ENCODE measurements at regions not wholly inside any gene's neighbourhood (a gene's known extent, or its start where the extent isn't known, plus 50 kb on each side); places are given as distances from the start of the nearest gene placed in this dataset.

- H3K4me1 ChIP-seq: peaks cover 8% of the 10 kb centered on the region
- no peaks in the 10 kb centered on the region for H3K27me3 ChIP-seq
- TF ChIP-seq CTCF (IDR thresholded peaks at IDR 0.05) (no peak), EZH2phosphoT487 (IDR thresholded peaks at IDR 0.05) (no peak), EZH2 (IDR thresholded peaks at IDR 0.05) (no peak)
- H3K36me3 ChIP-seq: no peaks in the 10 kb centered on the region
- no peak overlapping the region for H3K4me3 ChIP-seq
- no peaks in the 10 kb centered on the region for H3K9me3 ChIP-seq (ENCODE audit: low read depth)
- peaks cover 16% of the 10 kb centered on the region for H3K9me3 Mint-ChIP-seq
- H3K9ac ChIP-seq: no peak overlapping the region
- no peaks in the 10 kb centered on the region for H3K27me3 Mint-ChIP-seq (ENCODE audit: insufficient read depth, low read depth)
- no peak overlapping the region for H3K4me2 ChIP-seq
- H3F3A ChIP-seq (ENCODE audit: low read depth): peaks cover 3% of the 10 kb centered on the region
- no peaks in the 10 kb centered on the region for H3K79me2 ChIP-seq (ENCODE audit: low read depth)
- H3K4me1 Mint-ChIP-seq: peaks cover 8% of the 10 kb centered on the region
- no peak for DNase-seq (ENCODE audit: low spot score)
- H3K27ac ChIP-seq: no peak overlapping the region
- no peak overlapping the region for H2AFZ ChIP-seq (replicated peaks)
- no peak overlapping the region for H3K27ac Mint-ChIP-seq
- no peaks in the 10 kb centered on the region for H3K36me3 Mint-ChIP-seq
- H3K4me3 Mint-ChIP-seq: no peak overlapping the region
- no peaks in the 10 kb centered on the region for H4K20me1 ChIP-seq (ENCODE audit: low read depth)
Measured at GRCh38 chr2:9083287-9083686, 79.8 kb upstream of the MBOAT2 start.

GRCh38 chr2:9082158-9082557 is 78.7 kb upstream of the MBOAT2 start:
- Histone ChIP-seq H2AFZ (replicated peaks) (no peak overlapping the region), H3K79me2 (ENCODE audit: low read depth) (no peaks in the 10 kb centered on the region), H3K27me3 (no peaks in the 10 kb centered on the region), H4K20me1 (ENCODE audit: low read depth) (no peaks in the 10 kb centered on the region), H3K4me3 (no peak overlapping the region), H3K9ac (no peak overlapping the region), H3K27ac (no peak overlapping the region), H3K9me3 (ENCODE audit: low read depth) (no peaks in the 10 kb centered on the region), H3F3A (ENCODE audit: low read depth) (peaks cover 2% of the 10 kb centered on the region), H3K4me1 (peaks cover 5% of the 10 kb centered on the region), H3K36me3 (no peaks in the 10 kb centered on the region), H3K4me2 (no peak overlapping the region)
- Mint-ChIP-seq H3K27ac (no peak overlapping the region), H3K36me3 (no peaks in the 10 kb centered on the region), H3K4me1 (peaks cover 6% of the 10 kb centered on the region), H3K4me3 (no peak overlapping the region), H3K27me3 (ENCODE audit: insufficient read depth, low read depth) (no peaks in the 10 kb centered on the region), H3K9me3 (peaks cover 16% of the 10 kb centered on the region)
- no peak for DNase-seq (ENCODE audit: low spot score)
- TF ChIP-seq CTCF (IDR thresholded peaks at IDR 0.05) (no peak), EZH2phosphoT487 (IDR thresholded peaks at IDR 0.05) (no peak), EZH2 (IDR thresholded peaks at IDR 0.05) (no peak)

- H3K4me3 Mint-ChIP-seq: no peak overlapping the region
- H3K79me2 ChIP-seq (ENCODE audit: low read depth): no peaks in the 10 kb centered on the region
- no peak for DNase-seq (ENCODE audit: low spot score)
- no peak overlapping the region for H3K4me2 ChIP-seq
- no peaks in the 10 kb centered on the region for H4K20me1 ChIP-seq (ENCODE audit: low read depth)
- no peak overlapping the region for H3K27ac Mint-ChIP-seq
- no peaks in the 10 kb centered on the region for H3K27me3 ChIP-seq
- no peak overlapping the region for H2AFZ ChIP-seq (replicated peaks)
- H3F3A ChIP-seq (ENCODE audit: low read depth): no peaks in the 10 kb centered on the region
- no peaks in the 10 kb centered on the region for H3K27me3 Mint-ChIP-seq (ENCODE audit: insufficient read depth, low read depth)
- H3K4me1 ChIP-seq: peaks cover under 1% of the 10 kb centered on the region
- no peaks in the 10 kb centered on the region for H3K36me3 ChIP-seq
- no peak overlapping the region for H3K27ac ChIP-seq
- no peaks in the 10 kb centered on the region for H3K9me3 ChIP-seq (ENCODE audit: low read depth)
- H3K36me3 Mint-ChIP-seq: no peaks in the 10 kb centered on the region
- TF ChIP-seq EZH2phosphoT487 (IDR thresholded peaks at IDR 0.05): no peak
- H3K9ac ChIP-seq: no peak overlapping the region
- H3K4me3 ChIP-seq: no peak overlapping the region
- peaks cover 2% of the 10 kb centered on the region for H3K4me1 Mint-ChIP-seq
- peaks cover 16% of the 10 kb centered on the region for H3K9me3 Mint-ChIP-seq
Measured at GRCh38 chr2:9081750-9082149, 78.3 kb upstream of the MBOAT2 start.

- peaks cover 16% of the 10 kb centered on the region for H3K9me3 Mint-ChIP-seq
- DNase-seq (ENCODE audit: low spot score): no peak
- Histone ChIP-seq H3K4me2 (no peak overlapping the region), H4K20me1 (ENCODE audit: low read depth) (no peaks in the 10 kb centered on the region), H3K36me3 (no peaks in the 10 kb centered on the region), H3F3A (ENCODE audit: low read depth) (no peaks in the 10 kb centered on the region), H3K4me3 (no peak overlapping the region), H3K9me3 (ENCODE audit: low read depth) (no peaks in the 10 kb centered on the region), H3K4me1 (no peaks in the 10 kb centered on the region), H3K9ac (no peak overlapping the region), H2AFZ (replicated peaks) (no peak overlapping the region), H3K27me3 (no peaks in the 10 kb centered on the region), H3K79me2 (ENCODE audit: low read depth) (no peaks in the 10 kb centered on the region), H3K27ac (no peak overlapping the region)
- no peak overlapping the region for H3K27ac Mint-ChIP-seq
- H3K4me1 Mint-ChIP-seq: peaks cover 4% of the 10 kb centered on the region
- TF ChIP-seq CTCF (IDR thresholded peaks at IDR 0.05): no peak
- TF ChIP-seq EZH2phosphoT487 (IDR thresholded peaks at IDR 0.05): no peak
- no peak for TF ChIP-seq EZH2 (IDR thresholded peaks at IDR 0.05)
- no peaks in the 10 kb centered on the region for H3K27me3 Mint-ChIP-seq (ENCODE audit: insufficient read depth, low read depth)
- no peak overlapping the region for H3K4me3 Mint-ChIP-seq
- no peaks in the 10 kb centered on the region for H3K36me3 Mint-ChIP-seq
Measured at GRCh38 chr2:9078405-9078804, 74.9 kb upstream of the MBOAT2 start.
